Adrenal gland (tissue), 5 donors: ENCODE measurements at regions not wholly inside any gene's neighbourhood (a gene's known extent, or its start where the extent isn't known, plus 50 kb on each side); places are given as distances from the start of the nearest gene placed in this dataset.

Experiments
- CTCF ChIP-seq, 6 experiments: fragments of 450-650 bp in 4 of 6; fragments of 200-600 bp in 2 of 6; sonication (generic) in 1 of 6; IDR thresholded peaks; 1 replicate in 5 of 6; 2 replicates in 1 of 6; pipeline versions ENCODE4 v1.5.1 to v1.8.0; 2016 to 2021; ENCODE audit warnings: antibody characterized with exemption in 6 of 6, mild to moderate bottlenecking in 2 of 6, moderate library complexity in 1 of 6
- POLR2A ChIP-seq, 2 donors: fragments of 450-650 bp; IDR thresholded peaks; one replicate each; pipeline ENCODE4 v1.6.1; 2017; ENCODE audit warnings: antibody characterized with exemption in 2 of 2, mild to moderate bottlenecking in 2 of 2, moderate library complexity in 1 of 2
- donor health status: DM: no; HTN: no; CAD: no.

GRCh38 chr15:38668898-38669391 is 104.3 kb upstream of the RASGRP1 start:
- no peak for TF ChIP-seq CTCF (IDR thresholded peaks at IDR 0.05)
- no peak for TF ChIP-seq POLR2A (IDR thresholded peaks at IDR 0.05)
